HepG2 (cell line): ENCODE measurements at regions not wholly inside any gene's neighbourhood (a gene's known extent, or its start where the extent isn't known, plus 50 kb on each side); places are given as distances from the start of the nearest gene placed in this dataset.

Experiments
- ETS1 ChIP-seq: sonication (generic); formaldehyde crosslinking; IDR thresholded peaks from 2 replicates; pipeline ENCODE4 v1.4.0; 2020; ENCODE audit warnings: missing genetic modification reagents
- ZC3H4 ChIP-seq: sonication (generic); formaldehyde crosslinking; IDR thresholded peaks from 2 replicates; pipeline ENCODE4 v1.4.0; 2020; ENCODE audit warnings: missing genetic modification reagents, borderline replicate concordance
- ZFYVE20 ChIP-seq: sonication (generic); formaldehyde crosslinking; IDR thresholded peaks from 2 replicates; pipeline ENCODE4 v1.8.0; 2023; ENCODE audit warnings: low read depth, mild to moderate bottlenecking, moderate library complexity, missing genetic modification reagents, borderline replicate concordance
- TF ChIP-seq, protein P1 (sequence below), 2 experiments: fragments of 450-650 bp in 1 of 2; sonication (generic) in 1 of 2; formaldehyde crosslinking in 1 of 2; IDR thresholded peaks; 2 replicates each; pipeline versions ENCODE4 v1.6.1 to v1.8.0; 2016 to 2022; ENCODE audit warnings: antibody characterized with exemption in 1 of 2, mild to moderate bottlenecking in 1 of 2, missing genetic modification reagents in 1 of 2

DNA sequence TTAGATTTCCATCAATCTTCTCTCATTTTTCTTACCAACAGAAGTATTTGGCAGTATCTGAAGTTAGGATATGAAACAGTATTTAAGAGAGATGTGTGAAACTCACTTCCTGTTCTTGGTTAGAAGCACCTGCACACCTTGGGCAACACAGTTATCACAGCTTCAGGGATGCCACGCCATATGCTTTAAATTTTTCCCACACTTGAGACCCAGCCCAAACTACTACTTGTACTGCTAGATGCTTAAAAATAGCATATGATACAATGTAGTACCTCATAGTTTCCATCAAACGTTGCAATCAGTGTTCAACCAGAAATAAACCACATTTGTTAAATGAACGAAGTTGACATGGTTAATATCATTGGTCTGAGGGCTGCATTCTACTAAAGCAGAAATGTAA lies 725.1 kb upstream of the FRG1 start (continued):
- TF ChIP-seq, protein P1, sequence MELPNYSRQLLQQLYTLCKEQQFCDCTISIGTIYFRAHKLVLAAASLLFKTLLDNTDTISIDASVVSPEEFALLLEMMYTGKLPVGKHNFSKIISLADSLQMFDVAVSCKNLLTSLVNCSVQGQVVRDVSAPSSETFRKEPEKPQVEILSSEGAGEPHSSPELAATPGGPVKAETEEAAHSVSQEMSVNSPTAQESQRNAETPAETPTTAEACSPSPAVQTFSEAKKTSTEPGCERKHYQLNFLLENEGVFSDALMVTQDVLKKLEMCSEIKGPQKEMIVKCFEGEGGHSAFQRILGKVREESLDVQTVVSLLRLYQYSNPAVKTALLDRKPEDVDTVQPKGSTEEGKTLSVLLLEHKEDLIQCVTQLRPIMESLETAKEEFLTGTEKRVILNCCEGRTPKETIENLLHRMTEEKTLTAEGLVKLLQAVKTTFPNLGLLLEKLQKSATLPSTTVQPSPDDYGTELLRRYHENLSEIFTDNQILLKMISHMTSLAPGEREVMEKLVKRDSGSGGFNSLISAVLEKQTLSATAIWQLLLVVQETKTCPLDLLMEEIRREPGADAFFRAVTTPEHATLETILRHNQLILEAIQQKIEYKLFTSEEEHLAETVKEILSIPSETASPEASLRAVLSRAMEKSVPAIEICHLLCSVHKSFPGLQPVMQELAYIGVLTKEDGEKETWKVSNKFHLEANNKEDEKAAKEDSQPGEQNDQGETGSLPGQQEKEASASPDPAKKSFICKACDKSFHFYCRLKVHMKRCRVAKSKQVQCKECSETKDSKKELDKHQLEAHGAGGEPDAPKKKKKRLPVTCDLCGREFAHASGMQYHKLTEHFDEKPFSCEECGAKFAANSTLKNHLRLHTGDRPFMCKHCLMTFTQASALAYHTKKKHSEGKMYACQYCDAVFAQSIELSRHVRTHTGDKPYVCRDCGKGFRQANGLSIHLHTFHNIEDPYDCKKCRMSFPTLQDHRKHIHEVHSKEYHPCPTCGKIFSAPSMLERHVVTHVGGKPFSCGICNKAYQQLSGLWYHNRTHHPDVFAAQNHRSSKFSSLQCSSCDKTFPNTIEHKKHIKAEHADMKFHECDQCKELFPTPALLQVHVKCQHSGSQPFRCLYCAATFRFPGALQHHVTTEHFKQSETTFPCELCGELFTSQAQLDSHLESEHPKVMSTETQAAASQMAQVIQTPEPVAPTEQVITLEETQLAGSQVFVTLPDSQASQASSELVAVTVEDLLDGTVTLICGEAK (IDR thresholded peaks at IDR 0.05): no peak
- TF ChIP-seq, protein P1 (CRISPR knock-in tag; IDR thresholded peaks at IDR 0.05): no peak
- TF ChIP-seq ZC3H4 (no peak), ZFYVE20 (CRISPR knock-in tag) (no peak), ETS1 (CRISPR knock-in tag) (no peak)
